SU-DHL-6 (cell line): ENCODE measurements at regions not wholly inside any gene's neighbourhood (a gene's known extent, or its start where the extent isn't known, plus 50 kb on each side); places are given as distances from the start of the nearest gene placed in this dataset.

Source experiments
- H2AFZ ChIP-seq: fragments of 200-600 bp; sonication (generic); 2 replicates; pipeline ENCODE4 v1.6.1; 2014; ENCODE audit warnings: low read depth, mild to moderate bottlenecking, moderate library complexity, mixed read lengths, antibody characterized with exemption, low read length; ENCODE audit not compliant: severe bottlenecking
- H3F3A ChIP-seq: fragments of 200-600 bp; shearing (Covaris generic); 2 replicates; pipeline ENCODE4 v1.6.0; 2016; ENCODE audit warnings: antibody characterized with exemption, mild to moderate bottlenecking; ENCODE audit not compliant: insufficient read depth
- H3K27ac ChIP-seq: fragments of 200-600 bp; sonication (generic); 2 replicates; pipeline ENCODE4 v1.5.1; 2016; ENCODE audit warnings: low read depth, mild to moderate bottlenecking, low read length, moderate library complexity, mixed read lengths
- H3K27me3 ChIP-seq: fragments of 200-600 bp; sonication (generic), shearing (Covaris generic); 2 replicates; pipeline ENCODE4 v1.6.0; 2014; ENCODE audit warnings: mild to moderate bottlenecking, low read length
- H3K36me3 ChIP-seq: fragments of 200-600 bp; sonication (generic); 2 replicates; pipeline ENCODE4 v1.6.1; 2014; ENCODE audit warnings: mild to moderate bottlenecking, low read length, mixed read lengths
- H3K4me2 ChIP-seq: fragments of 300-600, 200-600 bp; shearing (Covaris generic), sonication (generic); 2 replicates; pipeline ENCODE4 v1.6.0; 2014; ENCODE audit warnings: low read length, low read depth, mild to moderate bottlenecking; ENCODE audit not compliant: poor library complexity, severe bottlenecking
- H3K4me3 ChIP-seq: fragments of 200-600 bp; sonication (generic); 2 replicates; pipeline ENCODE4 v1.5.1; 2014; ENCODE audit warnings: antibody characterized with exemption, low read length, mild to moderate bottlenecking, mixed read lengths; ENCODE audit not compliant: insufficient read depth, poor library complexity, severe bottlenecking
- H3K79me2 ChIP-seq: fragments of 200-600 bp; sonication (generic); 2 replicates; pipeline ENCODE4 v1.6.1; 2014; ENCODE audit warnings: mild to moderate bottlenecking, low read length, moderate library complexity; ENCODE audit not compliant: insufficient read depth
- H3K9ac ChIP-seq: fragments of 200-600 bp; sonication (generic); 2 replicates; pipeline ENCODE4 v1.7.0; 2014; ENCODE audit warnings: mild to moderate bottlenecking, low read length
- H3K9me2 ChIP-seq: fragments of 200-600 bp; sonication (generic); replicated peaks from 2 replicates; pipeline ENCODE4 v1.6.1; 2014; ENCODE audit warnings: low read length; ENCODE audit not compliant: insufficient read depth
- H3K9me3 ChIP-seq: fragments of 200-600 bp; sonication (generic); 2 replicates; pipeline ENCODE4 v1.6.1; 2014; ENCODE audit warnings: low read length, mixed read lengths; ENCODE audit not compliant: insufficient read depth
- H4K20me1 ChIP-seq: fragments of 200-600 bp; sonication (generic); 2 replicates; pipeline ENCODE4 v1.6.1; 2014; ENCODE audit warnings: low read depth, mild to moderate bottlenecking, antibody characterized with exemption, low read length, moderate library complexity, mixed read lengths
- EZH2phosphoT487 ChIP-seq: fragments of 200-600 bp; sonication (generic), shearing (Covaris generic); conservative IDR thresholded peaks from 2 replicates; pipeline ENCODE4 v1.6.1; 2018; ENCODE audit warnings: mild to moderate bottlenecking, antibody characterized with exemption, low read length, moderate library complexity, mixed read lengths
- TF ChIP-seq, protein P1 (sequence below): fragments of 200-600 bp; sonication (generic); IDR thresholded peaks from one replicate; pipeline ENCODE4 v1.5.1; 2017; ENCODE audit warnings: antibody characterized with exemption, mild to moderate bottlenecking, low read length, moderate library complexity; ENCODE audit not compliant: insufficient read depth, poor library complexity, severe bottlenecking

DNA sequence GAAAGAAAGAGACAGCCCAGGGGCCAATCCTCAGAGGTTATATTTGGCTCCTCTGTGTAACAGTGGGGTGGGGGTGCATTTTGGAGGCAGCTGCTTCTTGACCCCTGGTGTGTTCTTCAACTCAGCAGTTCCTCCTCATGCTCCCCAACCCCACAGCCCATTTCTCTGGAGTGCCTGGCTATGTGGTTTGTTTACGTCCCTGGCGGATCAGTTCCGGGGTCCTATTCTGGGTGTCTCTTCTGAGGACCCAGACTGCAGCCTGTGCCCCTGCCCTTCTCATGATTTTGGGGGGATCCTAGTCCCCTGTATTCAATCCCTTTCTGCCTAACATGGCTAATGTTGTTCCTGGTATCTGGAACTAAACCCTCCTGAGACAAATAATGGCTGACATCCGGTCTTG lies 70.5 kb upstream of the SULF2 start:
- Histone ChIP-seq H2AFZ (no peak overlapping the region), H4K20me1 (no peaks in the 10 kb centered on the region), H3K79me2 (no peaks in the 10 kb centered on the region), H3K36me3 (no peaks in the 10 kb centered on the region), H3K9me2 (no peaks in the 10 kb centered on the region), H3K9me3 (no peaks in the 10 kb centered on the region), H3F3A (no peaks in the 10 kb centered on the region), H3K27ac (no peak overlapping the region), H3K27me3 (no peaks in the 10 kb centered on the region), H3K4me2 (no peak overlapping the region), H3K4me3 (no peak overlapping the region), H3K9ac (no peak overlapping the region)
- TF ChIP-seq, protein P1, sequence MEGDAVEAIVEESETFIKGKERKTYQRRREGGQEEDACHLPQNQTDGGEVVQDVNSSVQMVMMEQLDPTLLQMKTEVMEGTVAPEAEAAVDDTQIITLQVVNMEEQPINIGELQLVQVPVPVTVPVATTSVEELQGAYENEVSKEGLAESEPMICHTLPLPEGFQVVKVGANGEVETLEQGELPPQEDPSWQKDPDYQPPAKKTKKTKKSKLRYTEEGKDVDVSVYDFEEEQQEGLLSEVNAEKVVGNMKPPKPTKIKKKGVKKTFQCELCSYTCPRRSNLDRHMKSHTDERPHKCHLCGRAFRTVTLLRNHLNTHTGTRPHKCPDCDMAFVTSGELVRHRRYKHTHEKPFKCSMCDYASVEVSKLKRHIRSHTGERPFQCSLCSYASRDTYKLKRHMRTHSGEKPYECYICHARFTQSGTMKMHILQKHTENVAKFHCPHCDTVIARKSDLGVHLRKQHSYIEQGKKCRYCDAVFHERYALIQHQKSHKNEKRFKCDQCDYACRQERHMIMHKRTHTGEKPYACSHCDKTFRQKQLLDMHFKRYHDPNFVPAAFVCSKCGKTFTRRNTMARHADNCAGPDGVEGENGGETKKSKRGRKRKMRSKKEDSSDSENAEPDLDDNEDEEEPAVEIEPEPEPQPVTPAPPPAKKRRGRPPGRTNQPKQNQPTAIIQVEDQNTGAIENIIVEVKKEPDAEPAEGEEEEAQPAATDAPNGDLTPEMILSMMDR: no peak
- no peak for TF ChIP-seq EZH2phosphoT487

DNA sequence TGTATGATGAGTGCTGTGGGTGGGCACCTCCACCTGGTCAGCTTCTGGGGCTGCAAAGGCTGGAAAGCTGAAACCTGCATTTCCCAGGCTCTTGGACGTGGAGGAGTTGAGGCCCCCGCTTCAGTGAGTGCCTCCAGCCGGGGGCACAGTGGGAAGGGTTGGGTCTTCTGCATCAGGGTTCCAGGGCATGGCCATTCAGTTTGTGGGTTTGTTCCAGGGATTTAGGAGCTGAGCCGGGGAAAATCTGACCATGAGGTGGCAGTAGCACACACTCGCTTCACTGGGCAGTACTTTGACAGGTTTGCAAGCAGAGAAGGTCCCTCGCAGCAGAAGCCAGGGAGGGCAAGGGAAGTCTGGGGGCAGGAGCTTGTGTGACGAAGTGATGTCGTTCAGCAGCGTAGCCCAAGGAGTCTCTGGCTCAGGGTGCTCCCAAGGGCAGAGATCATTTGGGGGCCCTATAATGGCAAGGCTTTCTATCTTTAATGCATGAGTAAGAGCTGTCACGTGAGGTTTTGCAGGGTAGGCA lies 69.5 kb upstream of the SULF2 start:
- H4K20me1 ChIP-seq: no peaks in the 10 kb centered on the region
- no peaks in the 10 kb centered on the region for H3K9me3 ChIP-seq
- no peaks in the 10 kb centered on the region for H3F3A ChIP-seq
- H3K27ac ChIP-seq: no peak overlapping the region
- H3K36me3 ChIP-seq: no peaks in the 10 kb centered on the region
- TF ChIP-seq EZH2phosphoT487: no peak
- TF ChIP-seq, protein P1: peak; percentile 46
- H3K4me2 ChIP-seq: no peak overlapping the region
- H3K9ac ChIP-seq: no peak overlapping the region
- H3K4me3 ChIP-seq: no peak overlapping the region
- H2AFZ ChIP-seq: no peak overlapping the region
- H3K9me2 ChIP-seq: no peaks in the 10 kb centered on the region
- H3K79me2 ChIP-seq: no peaks in the 10 kb centered on the region
- H3K27me3 ChIP-seq: no peaks in the 10 kb centered on the region

DNA sequence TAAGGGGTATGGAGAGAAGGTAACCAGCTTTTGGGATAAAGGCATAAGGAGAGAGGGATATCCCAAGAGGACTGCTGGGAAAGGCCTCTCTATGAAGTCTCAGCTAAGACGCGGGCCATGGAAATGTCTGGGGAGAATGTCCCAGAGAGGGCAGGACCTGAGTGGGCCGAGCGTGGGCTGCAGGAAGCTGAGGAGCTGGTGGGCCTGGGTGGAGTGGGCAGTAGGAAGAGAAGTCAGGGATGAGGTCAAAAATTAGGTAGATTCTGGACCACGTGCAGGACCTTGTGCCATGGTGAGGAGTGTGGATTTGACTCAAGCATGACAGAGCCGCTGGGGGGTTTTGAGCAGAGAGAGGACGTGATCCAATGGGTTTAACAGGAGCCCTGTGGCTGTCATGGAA lies 66.5 kb upstream of the SULF2 start:
- H3K36me3 ChIP-seq: no peaks in the 10 kb centered on the region
- no peak overlapping the region for H2AFZ ChIP-seq
- H3K9ac ChIP-seq: no peak overlapping the region
- no peaks in the 10 kb centered on the region for H4K20me1 ChIP-seq
- no peaks in the 10 kb centered on the region for H3K27me3 ChIP-seq
- H3K9me2 ChIP-seq: no peaks in the 10 kb centered on the region
- H3K9me3 ChIP-seq: no peaks in the 10 kb centered on the region
- no peak for TF ChIP-seq EZH2phosphoT487
- no peak overlapping the region for H3K27ac ChIP-seq
- no peaks in the 10 kb centered on the region for H3K79me2 ChIP-seq
- no peak overlapping the region for H3K4me2 ChIP-seq
- no peaks in the 10 kb centered on the region for H3F3A ChIP-seq
- no peak overlapping the region for H3K4me3 ChIP-seq

DNA sequence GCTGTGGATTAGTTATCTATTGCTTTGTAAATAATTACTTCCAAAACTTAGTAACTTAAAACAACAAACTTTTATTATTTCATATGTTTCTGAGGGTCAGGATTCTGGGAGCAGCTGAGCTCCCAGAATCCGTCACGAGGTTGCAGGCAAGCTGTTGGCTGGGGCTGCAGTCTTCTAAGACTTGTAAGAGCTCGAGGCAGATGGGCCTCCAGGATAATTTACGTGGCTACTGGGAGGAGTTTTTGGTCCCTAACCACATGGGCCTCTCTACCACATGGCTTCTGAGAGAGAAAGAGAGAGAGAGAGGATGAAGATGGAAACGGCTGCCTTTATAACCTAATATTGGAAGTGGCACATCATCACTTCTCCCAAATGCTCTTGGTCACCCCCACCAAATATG lies 64.9 kb upstream of the SULF2 start:
- no peaks in the 10 kb centered on the region for H3F3A ChIP-seq
- H3K36me3 ChIP-seq: no peaks in the 10 kb centered on the region
- no peak overlapping the region for H3K4me3 ChIP-seq
- TF ChIP-seq, protein P1: no peak
- no peak for TF ChIP-seq EZH2phosphoT487
- H3K9me2 ChIP-seq: no peaks in the 10 kb centered on the region
- no peak overlapping the region for H3K4me2 ChIP-seq
- no peaks in the 10 kb centered on the region for H3K27me3 ChIP-seq
- no peaks in the 10 kb centered on the region for H3K9me3 ChIP-seq
- H2AFZ ChIP-seq: no peak overlapping the region
- no peaks in the 10 kb centered on the region for H3K79me2 ChIP-seq
- no peaks in the 10 kb centered on the region for H4K20me1 ChIP-seq
- no peak overlapping the region for H3K9ac ChIP-seq
- no peak overlapping the region for H3K27ac ChIP-seq
